Ramos (cell line): ENCODE measurements at regions not wholly inside any gene's neighbourhood (a gene's known extent, or its start where the extent isn't known, plus 50 kb on each side); places are given as distances from the start of the nearest gene placed in this dataset.

ENCODE experiments used
- in situ Hi-C: fragments of 300-500 bp; cut with MboI; formaldehyde crosslinking; loops from one replicate; pipeline ENCODE4 v1.14.3; 2022; ENCODE audit warnings: low sequenced_read_pairs; ENCODE audit not compliant: unreplicated experiment

GRCh38 chr12:89960011-89960507 lies 251.4 kb upstream of the ATP2B1 start:
- in situ Hi-C loops: no loop called here

GRCh38 chr12:89959179-89959578 lies 250.5 kb upstream of the ATP2B1 start:
- in situ Hi-C loops: no loop called here

GRCh38 chr12:89954259-89954658 lies 245.6 kb upstream of the ATP2B1 start:
- in situ Hi-C loops: no loop called here

GRCh38 chr12:89951694-89952060 lies 243.0 kb upstream of the ATP2B1 start:
- in situ Hi-C loops: no loop called here

- in situ Hi-C loops: no loop called here
Observed at GRCh38 chr12:89951050-89951693, 242.5 kb upstream of the ATP2B1 start.

- in situ Hi-C loops: no loop called here
Observed at GRCh38 chr12:89950421-89950820, 241.8 kb upstream of the ATP2B1 start.

- in situ Hi-C loops: no loop called here
Observed at GRCh38 chr12:89949457-89950195, 241.0 kb upstream of the ATP2B1 start.

- in situ Hi-C loops: no loop called here
Observed at GRCh38 chr12:89948271-89949175, 239.9 kb upstream of the ATP2B1 start.

GRCh38 chr12:89947437-89948270 lies 239.0 kb upstream of the ATP2B1 start:
- in situ Hi-C loops: no loop called here

- in situ Hi-C loops: no loop called here
Observed at GRCh38 chr12:89946518-89947135, 238.0 kb upstream of the ATP2B1 start.

GRCh38 chr12:89945123-89945522 lies 236.5 kb upstream of the ATP2B1 start:
- in situ Hi-C loops: no loop called here

- in situ Hi-C loops: no loop called here
Observed at GRCh38 chr12:89943463-89943862, 234.8 kb upstream of the ATP2B1 start.

GRCh38 chr12:89941436-89941835 lies 232.8 kb upstream of the ATP2B1 start:
- in situ Hi-C loops: no loop called here

- in situ Hi-C loops: no loop called here
Observed at GRCh38 chr12:89939522-89940215, 231.0 kb upstream of the ATP2B1 start.

- in situ Hi-C loops: no loop called here
Observed at GRCh38 chr12:89936631-89937030, 228.0 kb upstream of the ATP2B1 start.

- in situ Hi-C loops: no loop called here
Observed at GRCh38 chr12:89935850-89936249, 227.2 kb upstream of the ATP2B1 start.

- in situ Hi-C loops: no loop called here
Observed at GRCh38 chr12:89933911-89934310, 225.3 kb upstream of the ATP2B1 start.

GRCh38 chr12:89932954-89933353 lies 224.3 kb upstream of the ATP2B1 start:
- in situ Hi-C loops: no loop called here

GRCh38 chr12:89928467-89928866 lies 219.8 kb upstream of the ATP2B1 start:
- in situ Hi-C loops: no loop called here
